Mammary epithelial cell (primary cell): ENCODE measurements at regions not wholly inside any gene's neighbourhood (a gene's known extent, or its start where the extent isn't known, plus 50 kb on each side); places are given as distances from the start of the nearest gene placed in this dataset.

Experiments
- CTCF ChIP-seq, 2 donors: IDR thresholded peaks in 1 of 2; conservative IDR thresholded peaks in 1 of 2; 2 replicates each; pipeline ENCODE4 v1.5.1; 2011 to 2012; ENCODE audit warnings: inconsistent platforms in 2 of 2, low read length in 2 of 2, mild to moderate bottlenecking in 2 of 2, control low read depth in 1 of 2, low read depth in 1 of 2; ENCODE audit not compliant: insufficient read depth in 1 of 2; ENCODE audit errors: extremely low read depth in 1 of 2
- EZH2 ChIP-seq: IDR thresholded peaks from 2 replicates; pipeline ENCODE4 v1.6.1; 2012; ENCODE audit warnings: low read length, inconsistent platforms, borderline replicate concordance

DNA sequence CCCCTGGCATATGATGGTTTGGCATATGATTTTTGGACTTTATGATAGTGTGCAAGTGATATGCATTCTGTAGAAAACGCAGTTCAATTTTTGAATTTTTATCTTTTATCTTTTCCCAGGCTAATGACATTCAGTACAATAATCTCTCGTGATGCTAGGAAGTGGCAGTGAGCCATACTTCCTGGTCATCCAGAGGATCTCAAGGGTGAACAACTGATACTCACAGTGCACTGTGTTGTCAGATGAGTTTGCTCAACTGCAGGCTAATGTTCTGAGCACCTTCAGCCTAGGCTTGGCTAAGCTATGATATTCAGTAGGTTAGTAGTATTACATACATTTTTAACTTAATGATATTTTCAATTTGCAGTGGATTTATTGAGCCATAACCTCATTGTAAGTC lies 405.3 kb downstream of the PCDH7 start:
- TF ChIP-seq CTCF (conservative IDR thresholded peaks at IDR 0.05 in 1 of 2, IDR thresholded peaks at IDR 0.05 in 1 of 2; ENCODE audit: extremely low read depth in 1 of 2, insufficient read depth in 1 of 2, low read depth in 1 of 2, low read length in 2 of 2) (no peak), EZH2 (no peak)
